Large intestine (tissue), 3 donors: ENCODE measurements at regions not wholly inside any gene's neighbourhood (a gene's known extent, or its start where the extent isn't known, plus 50 kb on each side); places are given as distances from the start of the nearest gene placed in this dataset.
A peak's percentile ranks its signal among the peaks of the same experiment; 100 is the strongest.
"Not testable (repeated sequence)": the region's sequence is repeated elsewhere in the genome, so short reads cannot be mapped to it uniquely, and the experiment has no call there.

Experiments used
- DNase-seq, 2 donors: peaks; one replicate each; pipeline versions ENCODE4 v3.0.0 to v3.0.0-alpha.2; 2013
- H3K27ac ChIP-seq: one replicate; pipeline ENCODE4 v1.5.1; 2013; ENCODE audit warnings: low read length
- H3K27me3 ChIP-seq: 2 replicates; pipeline ENCODE4 v1.6.1; 2013; ENCODE audit warnings: low read length; ENCODE audit not compliant: control insufficient read depth, insufficient read depth
- H3K36me3 ChIP-seq: 2 replicates; pipeline ENCODE4 v1.6.1; 2013; ENCODE audit warnings: low read length; ENCODE audit not compliant: control insufficient read depth, insufficient read depth
- H3K4me1 ChIP-seq: one replicate; pipeline ENCODE4 v1.6.1; 2013; ENCODE audit warnings: low read length; ENCODE audit not compliant: control insufficient read depth, insufficient read depth
- H3K4me3 ChIP-seq: one replicate; pipeline ENCODE4 v1.5.1; 2013; ENCODE audit warnings: low read length
- H3K9me3 ChIP-seq: one replicate; pipeline ENCODE4 v1.6.1; 2013; ENCODE audit warnings: mild to moderate bottlenecking, low read depth, low read length, moderate library complexity; ENCODE audit not compliant: control insufficient read depth
- whole genome bisulfite sequencing: methylation state at CpG from one replicate; pipeline ENCODE4 v1.1.5; 2013; ENCODE audit warnings: low lambda C conversion rate; ENCODE audit not compliant: insufficient coverage; 5-methylcytosine and 5-hydroxymethylcytosine counted together

DNA sequence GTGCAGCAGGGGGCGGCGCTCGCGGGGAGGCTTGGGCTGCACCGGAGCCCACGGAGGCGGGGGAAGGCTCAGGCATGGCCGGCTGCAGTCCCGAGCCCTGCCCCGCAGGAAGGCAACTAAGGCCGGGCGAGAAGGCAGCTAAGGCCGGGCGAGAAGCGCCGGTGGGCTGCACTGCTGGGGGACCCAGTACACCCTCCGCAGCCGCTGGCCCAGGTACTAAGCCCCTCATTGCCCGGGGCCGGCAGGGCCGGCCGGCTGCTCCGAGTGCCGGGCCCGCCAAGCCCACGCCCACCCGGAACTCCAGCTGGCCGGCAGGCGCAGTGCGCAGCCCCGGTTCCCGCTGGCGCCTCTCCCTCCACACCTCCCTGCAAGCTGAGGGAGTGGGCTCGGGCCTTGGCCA lies 150.0 kb downstream of the SMIM20 start:
- H3K27me3 ChIP-seq, H3K4me3 ChIP-seq, DNase-seq, H3K36me3 ChIP-seq, H3K4me1 ChIP-seq, H3K9me3 ChIP-seq, H3K27ac ChIP-seq: not testable (repeated sequence)
- WGBS, result no CpG with 5 or more reads among the region's 34 CpGs

DNA sequence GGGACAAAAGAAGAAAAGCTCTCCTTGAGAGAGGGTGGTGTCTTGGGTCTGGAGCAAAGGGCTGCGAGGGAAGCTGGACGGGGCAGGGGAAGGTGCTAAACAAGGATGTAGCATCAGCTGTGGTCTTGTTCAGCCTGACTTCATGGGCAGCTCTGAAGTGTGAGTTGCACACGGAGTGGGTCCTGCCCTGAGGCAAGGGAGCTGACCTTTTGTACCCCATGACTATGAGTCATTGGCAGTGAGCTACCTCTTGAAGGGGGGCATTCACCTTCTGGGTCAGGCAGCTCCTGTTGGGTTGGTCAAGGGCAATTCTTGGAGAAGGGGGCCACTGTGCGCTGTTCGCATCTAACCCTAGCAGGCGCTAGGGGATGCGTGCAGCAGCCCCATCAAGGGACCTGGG lies 151.8 kb downstream of the SMIM20 start:
- no peaks in the 10 kb centered on the region for H3K9me3 ChIP-seq
- no peaks in the 10 kb centered on the region for H3K27me3 ChIP-seq
- no peak overlapping the region for H3K4me3 ChIP-seq
- no peaks in the 10 kb centered on the region for H3K36me3 ChIP-seq
- DNase-seq, result peak in 1 of 2 donors; percentile 27
- H3K4me1 ChIP-seq, result no peaks in the 10 kb centered on the region
- H3K27ac ChIP-seq, result no peak overlapping the region
- WGBS, result no CpG with 5 or more reads among the region's 7 CpGs

DNA sequence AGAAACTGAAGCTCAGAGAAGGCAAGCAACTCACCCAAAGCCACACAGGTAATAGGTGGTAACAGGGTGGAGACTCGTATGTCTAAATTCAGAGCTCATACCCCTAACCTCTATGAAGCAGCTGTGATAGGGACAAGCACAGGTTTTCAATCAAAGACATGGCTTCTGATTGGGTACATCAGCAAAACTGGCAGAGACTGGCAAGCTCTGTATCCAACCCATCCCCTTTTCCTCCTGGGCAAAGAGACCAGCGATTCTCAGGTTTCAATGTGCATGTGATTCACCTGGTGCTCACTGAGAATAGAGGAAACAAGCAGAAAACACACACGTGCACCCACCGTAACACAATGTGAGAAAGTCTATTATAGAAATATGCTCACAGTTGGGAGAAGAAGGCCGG lies 153.0 kb downstream of the SMIM20 start:
- H3K4me1 ChIP-seq, result no peaks in the 10 kb centered on the region
- H3K4me3 ChIP-seq, result no peak overlapping the region
- no peaks in the 10 kb centered on the region for H3K36me3 ChIP-seq
- no peak for DNase-seq
- no peaks in the 10 kb centered on the region for H3K9me3 ChIP-seq
- 94% methylated on average over 3 of the region's 5 CpGs for WGBS
- no peak overlapping the region for H3K27ac ChIP-seq
- H3K27me3 ChIP-seq, result no peaks in the 10 kb centered on the region

DNA sequence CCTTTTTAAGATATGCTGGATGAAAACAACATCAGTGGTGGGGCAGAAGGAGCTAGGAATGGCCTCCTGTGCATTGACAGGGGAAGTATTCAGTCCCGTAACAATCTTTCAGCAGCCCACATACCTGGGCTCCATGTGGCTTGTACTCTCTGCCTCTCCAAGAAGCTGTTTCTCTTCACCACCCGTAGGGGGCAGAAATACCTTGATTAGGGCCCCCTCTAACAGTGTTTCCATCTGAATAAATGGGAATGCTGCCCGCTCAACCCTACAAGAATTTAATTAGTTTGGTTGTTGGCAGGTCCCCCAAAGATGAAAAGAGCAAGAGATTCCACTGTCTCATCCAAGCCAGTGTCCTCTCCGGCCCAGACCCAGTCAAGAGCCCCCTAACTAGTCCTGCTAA lies 155.2 kb downstream of the SMIM20 start:
- no peak for DNase-seq
- Histone ChIP-seq H3K36me3 (no peaks in the 10 kb centered on the region), H3K27ac (no peak overlapping the region), H3K4me1 (no peaks in the 10 kb centered on the region), H3K9me3 (no peaks in the 10 kb centered on the region), H3K4me3 (no peak overlapping the region), H3K27me3 (no peaks in the 10 kb centered on the region)
- WGBS, result no CpG with 5 or more reads among the region's 4 CpGs

DNA sequence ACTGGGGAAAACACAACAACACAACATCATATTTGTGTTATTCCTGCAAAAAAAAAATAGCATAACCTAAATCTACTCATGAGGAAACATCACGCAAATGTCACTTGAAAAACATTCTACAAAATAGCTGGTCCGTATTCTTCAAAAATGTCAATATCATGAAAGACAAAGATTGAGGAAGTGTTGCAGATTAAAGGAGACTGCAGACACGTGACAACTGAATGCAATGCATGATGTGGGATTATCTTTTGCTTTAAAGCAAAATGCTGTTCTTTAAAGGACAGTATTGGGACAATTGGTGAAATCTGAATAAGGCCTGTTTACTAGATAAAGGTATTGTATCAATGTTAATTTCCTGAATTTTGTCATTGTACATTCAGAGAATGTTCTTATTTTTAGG lies 157.7 kb downstream of the SMIM20 start:
- no peak for DNase-seq
- H3K36me3 ChIP-seq, result no peaks in the 10 kb centered on the region
- no peak overlapping the region for H3K27ac ChIP-seq
- H3K9me3 ChIP-seq, result no peaks in the 10 kb centered on the region
- H3K4me1 ChIP-seq, result no peaks in the 10 kb centered on the region
- H3K27me3 ChIP-seq, result no peaks in the 10 kb centered on the region
- WGBS, result 83% methylated on average over 1 of the region's 3 CpGs
- no peak overlapping the region for H3K4me3 ChIP-seq

DNA sequence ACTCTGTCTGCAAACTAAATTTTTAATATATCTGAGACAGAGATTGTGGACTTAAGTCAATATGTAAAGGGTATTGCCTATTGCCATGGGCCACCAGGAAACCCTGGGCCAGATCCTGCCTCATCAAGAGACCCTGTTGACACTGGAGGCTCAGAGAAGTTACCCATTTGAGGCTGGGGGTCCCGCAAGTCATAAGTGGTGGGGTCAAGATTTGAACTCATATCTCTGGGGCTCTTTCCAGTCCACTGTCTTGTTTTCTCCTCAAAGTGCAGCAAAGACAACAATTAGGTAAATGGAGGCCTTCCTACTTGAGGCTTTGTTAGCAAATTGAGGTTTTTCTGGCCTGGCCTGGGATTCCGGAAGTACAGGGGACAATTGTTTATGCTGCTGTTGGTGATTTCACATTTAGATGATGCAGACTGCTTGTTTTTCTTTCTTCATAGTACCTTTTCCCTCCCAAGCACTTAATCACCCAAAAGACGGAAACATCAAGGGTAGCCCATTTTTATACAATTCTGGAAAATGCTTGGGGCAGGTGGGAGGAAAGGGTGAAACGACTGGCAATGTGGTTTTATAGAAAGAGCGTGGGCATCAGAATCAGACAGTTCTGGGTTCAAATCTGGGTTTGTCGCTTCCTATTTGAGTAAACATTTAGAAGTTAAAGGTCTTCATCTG lies 160.0 kb downstream of the SMIM20 start:
- DNase-seq, result no peak
- H3K4me3 ChIP-seq, result no peak overlapping the region
- no peak overlapping the region for H3K27ac ChIP-seq
- no peaks in the 10 kb centered on the region for H3K4me1 ChIP-seq
- H3K27me3 ChIP-seq, result no peaks in the 10 kb centered on the region
- 80% methylated on average over 1 of the region's 6 CpGs for WGBS
- no peaks in the 10 kb centered on the region for H3K36me3 ChIP-seq
- no peaks in the 10 kb centered on the region for H3K9me3 ChIP-seq

DNA sequence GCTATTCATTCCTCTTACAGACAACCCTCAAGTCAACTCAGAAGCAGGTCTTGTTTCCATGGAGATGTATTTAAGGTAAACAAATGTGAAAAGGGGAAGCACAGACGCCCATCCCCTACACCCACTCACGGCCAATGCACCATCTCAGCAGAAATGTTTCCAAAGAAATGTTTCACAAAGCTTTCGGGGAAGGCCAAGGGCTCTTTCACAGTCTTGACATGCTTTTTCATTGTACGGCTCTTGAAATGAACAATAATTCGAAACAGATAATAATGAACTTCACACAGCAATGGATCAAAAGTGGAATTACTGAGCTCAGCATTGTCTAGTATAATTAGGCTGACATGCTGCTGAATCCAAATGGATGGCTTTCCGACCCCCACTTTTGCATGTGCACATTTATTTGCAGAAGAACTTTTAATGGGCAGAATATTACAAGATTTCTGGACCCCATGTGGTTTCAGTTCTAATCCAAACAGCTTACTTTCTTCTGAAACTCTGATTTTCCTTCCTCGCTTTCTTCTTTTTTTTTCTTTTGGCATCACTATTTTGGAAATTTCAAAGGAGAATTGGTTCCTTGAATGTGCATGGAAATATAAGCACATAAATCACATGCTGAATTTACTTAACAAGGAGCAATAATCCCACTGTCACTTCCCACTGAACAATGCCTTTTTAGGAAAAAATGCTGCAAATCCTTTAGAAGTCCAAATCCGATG lies 160.9 kb downstream of the SMIM20 start:
- H3K4me3 ChIP-seq, result no peak overlapping the region
- peak in 1 of 2 donors; percentile 31 for DNase-seq
- H3K27ac ChIP-seq, result no peak overlapping the region
- no peaks in the 10 kb centered on the region for H3K27me3 ChIP-seq
- no peaks in the 10 kb centered on the region for H3K36me3 ChIP-seq
- no peaks in the 10 kb centered on the region for H3K4me1 ChIP-seq
- 88% methylated on average over 1 of the region's 8 CpGs for WGBS
- H3K9me3 ChIP-seq, result no peaks in the 10 kb centered on the region

DNA sequence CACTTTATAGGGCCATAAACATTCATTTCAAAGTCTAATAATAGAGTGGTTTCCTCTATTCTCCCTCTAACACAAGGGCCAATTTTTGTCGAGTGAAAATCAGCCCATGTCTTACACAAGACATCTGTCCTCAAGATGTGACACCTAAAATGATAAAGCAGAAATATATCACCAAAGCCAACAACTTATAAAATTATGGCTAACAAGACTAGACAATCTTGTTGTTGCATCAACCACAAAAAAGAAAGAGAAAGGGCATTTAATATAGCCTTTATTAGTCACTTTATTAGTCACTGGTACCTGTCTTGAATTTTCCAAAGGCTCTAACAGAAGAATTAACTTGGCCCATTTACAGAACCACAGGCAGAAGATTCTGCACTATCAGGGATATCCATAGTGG lies 161.6 kb downstream of the SMIM20 start:
- Histone ChIP-seq H3K9me3 (no peaks in the 10 kb centered on the region), H3K4me1 (no peaks in the 10 kb centered on the region), H3K27me3 (no peaks in the 10 kb centered on the region), H3K4me3 (no peak overlapping the region), H3K36me3 (no peaks in the 10 kb centered on the region), H3K27ac (no peak overlapping the region)
- no CpG with 5 or more reads among the region's 1 CpG for WGBS
- DNase-seq, result no peak

DNA sequence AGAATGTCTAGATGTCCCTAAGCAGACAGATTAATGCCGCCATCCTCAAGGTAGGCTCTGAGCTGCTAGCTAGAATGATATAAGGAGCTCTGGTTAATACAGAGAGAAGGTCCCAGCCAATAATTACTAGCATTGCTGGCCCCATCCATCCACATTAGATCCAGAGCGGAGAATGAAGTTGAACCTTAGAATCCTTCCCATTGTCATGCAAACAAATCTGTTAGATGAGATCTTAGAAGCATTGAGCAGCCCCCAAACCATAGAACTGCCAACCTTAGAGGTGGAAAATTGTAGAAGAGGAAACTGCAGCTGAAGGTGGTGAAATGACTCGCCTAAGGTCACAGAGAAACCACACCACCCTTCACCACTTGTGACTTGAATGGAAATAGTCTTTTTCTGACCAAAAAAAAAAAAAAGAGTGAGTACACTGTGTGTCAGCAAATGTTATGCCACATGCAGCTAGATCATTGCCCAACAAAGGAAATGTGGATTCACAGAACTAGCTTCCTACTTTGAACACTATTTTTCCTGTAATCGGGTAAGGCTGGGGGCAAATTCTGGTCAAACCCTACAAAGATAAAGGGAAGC lies 162.1 kb downstream of the SMIM20 start:
- H3K4me3 ChIP-seq, result no peak overlapping the region
- no peaks in the 10 kb centered on the region for H3K36me3 ChIP-seq
- H3K27me3 ChIP-seq, result no peaks in the 10 kb centered on the region
- no peak for DNase-seq
- no peaks in the 10 kb centered on the region for H3K9me3 ChIP-seq
- no peak overlapping the region for H3K27ac ChIP-seq
- H3K4me1 ChIP-seq, result no peaks in the 10 kb centered on the region
- WGBS, result 80% methylated on average over 1 of the region's 4 CpGs

DNA sequence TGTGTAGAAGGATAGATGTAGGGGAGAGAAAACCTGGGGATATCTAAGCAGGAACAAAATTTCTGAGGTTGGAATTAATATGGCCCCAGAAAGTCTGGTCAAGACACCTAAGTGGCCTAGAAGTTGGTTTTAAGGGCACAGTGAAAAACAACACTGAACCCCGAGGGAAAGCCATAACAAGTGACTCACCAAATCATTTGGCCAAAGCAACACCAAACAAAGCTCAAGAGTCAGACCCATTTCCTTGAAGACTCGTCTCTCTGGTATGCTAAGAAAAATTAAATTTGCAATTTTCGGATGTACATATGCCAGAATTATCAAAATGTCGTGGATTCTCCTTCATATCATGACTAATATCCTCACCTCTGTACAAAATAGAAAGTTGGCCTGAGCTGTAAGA lies 162.9 kb downstream of the SMIM20 start:
- no peaks in the 10 kb centered on the region for H3K36me3 ChIP-seq
- H3K27me3 ChIP-seq, result no peaks in the 10 kb centered on the region
- WGBS, result 100% methylated on average over 2 of the region's 4 CpGs
- no peaks in the 10 kb centered on the region for H3K9me3 ChIP-seq
- no peak for DNase-seq
- H3K4me1 ChIP-seq, result no peaks in the 10 kb centered on the region
- no peak overlapping the region for H3K27ac ChIP-seq
- H3K4me3 ChIP-seq, result no peak overlapping the region
